Muscle layer of duodenum (tissue), 2 donors: ENCODE measurements at regions not wholly inside any gene's neighbourhood (a gene's known extent, or its start where the extent isn't known, plus 50 kb on each side); places are given as distances from the start of the nearest gene placed in this dataset.
A peak's percentile ranks its signal among the peaks of the same experiment; 100 is the strongest.

Experiments
- H3K27ac ChIP-seq: one replicate; pipeline ENCODE4 v1.7.0; 2013; ENCODE audit warnings: mild to moderate bottlenecking, low read length
- H3K27me3 ChIP-seq: one replicate; pipeline ENCODE4 v1.7.0; 2013; ENCODE audit warnings: low read depth, mild to moderate bottlenecking, control low read depth, low read length
- H3K36me3 ChIP-seq, 2 donors: one replicate each; pipeline ENCODE4 v1.7.0; 2013; ENCODE audit warnings: low read length in 2 of 2, control low read depth in 1 of 2, mild to moderate bottlenecking in 1 of 2; ENCODE audit not compliant: insufficient read depth in 2 of 2, control insufficient read depth in 1 of 2
- H3K4me1 ChIP-seq, 2 donors: one replicate each; pipeline ENCODE4 v1.7.0; 2013; ENCODE audit warnings: low read length in 2 of 2, mild to moderate bottlenecking in 2 of 2, control low read depth in 1 of 2, moderate library complexity in 1 of 2; ENCODE audit not compliant: insufficient read depth in 2 of 2, control insufficient read depth in 1 of 2
- H3K4me3 ChIP-seq, 2 donors: one replicate each; pipeline ENCODE4 v1.7.0; 2013; ENCODE audit warnings: low read length in 2 of 2, low read depth in 1 of 2, mild to moderate bottlenecking in 1 of 2
- H3K9me3 ChIP-seq, 2 donors: one replicate each; pipeline ENCODE4 v1.7.0; 2013; ENCODE audit warnings: low read length in 2 of 2, control low read depth in 1 of 2, mild to moderate bottlenecking in 1 of 2; ENCODE audit not compliant: control insufficient read depth in 1 of 2
- donor health status: healthy.

DNA sequence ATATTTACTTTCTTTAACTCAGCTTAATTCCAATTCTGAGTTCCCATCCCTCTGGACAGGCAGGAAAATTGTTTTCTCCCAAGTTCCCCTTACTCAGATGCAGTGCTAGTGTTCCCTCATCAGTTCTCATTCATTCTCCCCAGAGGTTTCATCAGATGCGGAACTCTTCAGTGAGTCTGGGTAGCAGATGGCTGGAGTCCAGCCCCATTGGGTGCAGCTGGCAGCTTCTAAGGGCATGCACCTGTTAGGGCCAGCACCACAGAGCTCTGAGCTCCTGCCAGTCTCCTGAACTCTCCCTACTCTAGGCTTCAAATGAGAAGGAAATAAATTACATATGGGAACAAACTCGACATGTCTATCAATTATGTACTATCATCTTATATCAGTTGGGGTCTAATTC is 76.6 kb downstream of the SOD2 start:
- no peaks in the 10 kb centered on the region for H3K36me3 ChIP-seq
- H3K4me3 ChIP-seq = no peak overlapping the region
- H3K27me3 ChIP-seq = no peaks in the 10 kb centered on the region
- H3K9me3 ChIP-seq = peaks cover 0 to 15% of the 10 kb centered on the region in 2 donors
- H3K27ac ChIP-seq = no peak overlapping the region
- H3K4me1 ChIP-seq = no peaks in the 10 kb centered on the region

DNA sequence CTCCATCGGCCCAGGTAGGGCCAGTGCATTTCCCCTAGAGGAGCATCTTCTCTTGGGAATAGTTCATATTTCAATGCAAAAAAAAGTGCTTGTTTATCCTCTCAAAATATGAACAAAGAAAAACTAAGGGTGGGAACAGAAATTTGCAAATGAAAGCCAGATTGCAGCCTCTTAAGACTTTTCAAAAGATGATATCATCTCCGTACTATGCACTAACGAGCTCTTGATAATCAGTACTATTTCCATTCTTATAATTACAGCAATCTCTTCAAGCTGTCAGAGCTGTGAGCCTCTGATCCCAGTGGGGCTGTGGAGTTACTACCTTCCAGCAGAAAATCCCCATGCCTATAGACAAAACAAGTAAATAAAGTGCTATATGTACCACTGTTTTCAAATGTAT is 77.1 kb downstream of the SOD2 start:
- Histone ChIP-seq H3K27ac (no peak overlapping the region), H3K27me3 (no peaks in the 10 kb centered on the region), H3K4me1 (no peaks in the 10 kb centered on the region), H3K4me3 (no peak overlapping the region), H3K36me3 (no peaks in the 10 kb centered on the region), H3K9me3 (peaks cover 0 to 15% of the 10 kb centered on the region in 2 donors)

DNA sequence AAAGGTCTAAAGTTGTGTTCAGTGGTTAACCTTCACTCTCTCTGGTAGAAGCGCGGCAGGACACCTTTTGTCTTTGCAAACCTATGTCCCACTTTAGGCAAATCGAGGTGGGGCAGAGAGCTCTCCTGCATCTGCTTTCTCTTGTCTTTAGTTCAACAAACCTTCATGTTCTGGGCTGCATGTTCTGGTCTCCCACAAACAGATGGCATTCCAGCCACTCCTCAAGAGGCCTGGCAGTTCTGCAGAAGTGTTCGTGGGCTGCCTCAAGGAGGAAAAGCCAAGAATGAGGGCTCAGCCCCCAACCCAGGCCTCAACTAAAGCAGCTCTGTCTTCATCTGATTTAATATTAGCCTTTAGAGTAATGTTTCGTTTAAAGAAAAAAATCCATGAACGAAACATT is 82.2 kb downstream of the SOD2 start:
- H3K4me3 ChIP-seq = no peak overlapping the region

DNA sequence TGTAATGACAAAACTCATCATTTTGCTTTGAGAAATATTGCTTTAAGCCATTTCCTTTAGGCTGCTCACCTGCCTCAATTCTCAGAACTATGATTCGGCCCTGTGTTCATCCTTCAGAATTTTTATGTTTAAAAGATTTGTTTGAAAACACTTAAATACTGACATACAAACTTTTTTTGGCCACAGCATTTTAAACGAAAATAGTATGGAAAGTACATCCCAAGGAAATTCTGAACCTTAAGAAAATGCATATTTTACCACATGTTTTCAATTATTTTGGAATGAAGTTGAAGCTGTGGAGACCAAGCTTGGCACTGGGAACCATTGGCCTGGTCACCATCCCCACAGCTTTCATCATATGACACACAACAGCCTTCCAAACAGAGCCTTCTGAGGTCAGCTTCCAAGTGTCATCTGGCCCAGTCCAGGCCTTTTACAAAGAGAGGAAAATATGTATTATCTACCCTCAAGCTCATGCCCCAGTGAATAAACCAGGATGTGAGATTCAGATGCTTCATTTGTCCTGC is 83.3 kb downstream of the SOD2 start:
- Histone ChIP-seq H3K4me3 (no peak overlapping the region), H3K36me3 (no peaks in the 10 kb centered on the region), H3K27ac (no peak overlapping the region), H3K4me1 (no peaks in the 10 kb centered on the region), H3K9me3 (peaks cover 4 to 10% of the 10 kb centered on the region in 2 donors), H3K27me3 (no peaks in the 10 kb centered on the region)

More for the DNA sequence above, 82.2 kb downstream of the SOD2 start:
- no peak overlapping the region for H3K27ac ChIP-seq
- no peaks in the 10 kb centered on the region for H3K4me1 ChIP-seq
- H3K9me3 ChIP-seq = peaks cover 4 to 10% of the 10 kb centered on the region in 2 donors
- H3K36me3 ChIP-seq = no peaks in the 10 kb centered on the region
- H3K27me3 ChIP-seq = no peaks in the 10 kb centered on the region

DNA sequence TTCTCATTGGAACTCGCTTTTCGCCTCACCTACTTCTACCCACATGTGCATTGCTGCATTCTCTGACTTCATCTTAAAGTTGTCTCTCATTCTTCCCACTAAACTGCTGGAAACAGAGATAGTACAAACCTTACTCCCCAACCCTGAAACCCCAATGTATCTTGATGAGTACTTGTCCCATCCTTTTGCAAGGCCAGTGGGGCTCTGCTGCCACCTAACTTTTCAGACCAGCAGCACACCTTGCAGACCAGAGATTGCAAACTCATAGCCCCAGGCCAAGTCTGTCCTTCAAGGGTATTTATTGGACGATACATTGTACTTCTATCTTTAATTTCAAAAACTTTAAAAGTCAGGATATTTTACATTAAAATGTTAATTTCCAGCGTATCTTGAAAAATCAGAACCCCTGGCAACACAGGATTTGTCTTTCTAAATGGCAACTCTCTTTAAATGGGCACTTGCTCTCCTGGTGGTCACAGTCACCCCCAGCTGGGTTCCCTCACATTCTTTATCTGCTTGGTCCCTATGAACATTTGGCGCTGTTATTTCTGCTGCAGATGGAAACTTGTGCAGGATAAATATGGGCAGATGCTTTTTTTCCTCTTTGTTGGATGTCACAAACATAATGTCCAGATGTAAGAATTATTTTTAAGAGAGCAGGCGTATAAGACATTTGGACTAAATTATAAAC is 83.9 kb downstream of the SOD2 start:
- no peaks in the 10 kb centered on the region for H3K4me1 ChIP-seq
- peaks cover 4 to 10% of the 10 kb centered on the region in 2 donors for H3K9me3 ChIP-seq
- H3K4me3 ChIP-seq = no peak overlapping the region
- no peaks in the 10 kb centered on the region for H3K27me3 ChIP-seq
- H3K36me3 ChIP-seq = no peaks in the 10 kb centered on the region
- no peak overlapping the region for H3K27ac ChIP-seq

DNA sequence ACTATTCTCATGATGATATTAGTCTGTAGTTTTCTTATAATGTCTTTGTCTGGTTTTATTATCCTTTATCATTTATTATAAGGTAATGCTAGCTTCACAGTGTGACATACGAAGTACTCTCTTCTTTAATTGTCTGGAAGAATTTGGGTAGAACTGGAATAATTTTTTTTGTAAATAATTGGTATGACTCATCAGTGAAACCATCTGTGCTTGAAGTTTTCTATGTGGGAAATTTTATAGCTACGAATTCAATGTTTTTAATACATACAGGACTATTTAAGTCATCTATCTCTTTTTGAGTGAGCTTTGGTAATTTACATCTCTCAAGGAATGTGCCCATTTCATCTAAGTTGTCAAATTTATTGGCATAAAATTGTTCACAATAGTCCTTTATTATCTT is 86.3 kb downstream of the SOD2 start:
- Histone ChIP-seq H3K27ac (no peak overlapping the region), H3K4me3 (no peak overlapping the region), H3K27me3 (no peaks in the 10 kb centered on the region), H3K36me3 (no peaks in the 10 kb centered on the region), H3K4me1 (no peaks in the 10 kb centered on the region), H3K9me3 (peaks cover 4 to 10% of the 10 kb centered on the region in 2 donors)

DNA sequence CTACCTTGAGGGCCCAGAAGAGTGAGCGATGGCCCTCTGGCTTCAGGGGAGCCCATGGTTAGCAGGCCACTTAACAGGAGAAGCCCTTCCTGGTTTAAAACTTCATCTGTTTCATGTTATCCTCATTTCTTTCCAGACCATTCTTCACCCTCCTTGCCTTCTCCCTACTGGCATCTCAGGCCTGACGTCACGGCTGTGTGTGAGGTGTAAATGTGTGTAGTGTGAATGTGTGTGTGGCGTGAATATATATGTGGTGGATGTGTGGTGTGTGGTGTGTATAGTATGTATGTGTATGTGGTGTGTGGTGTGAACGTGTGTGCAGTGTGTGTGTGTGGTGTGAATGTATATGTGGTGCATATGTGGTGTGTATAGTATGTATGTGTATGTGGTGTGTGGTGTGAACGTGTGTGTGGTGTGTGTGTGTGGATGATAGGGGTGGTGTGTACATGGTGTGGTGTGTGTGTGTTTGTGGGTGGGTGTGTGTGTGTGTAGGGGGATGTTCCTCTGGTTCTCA is 88.5 kb downstream of the SOD2 start:
- Histone ChIP-seq H3K4me1 (no peaks in the 10 kb centered on the region), H3K27ac (no peak overlapping the region), H3K9me3 (peaks cover 4 to 10% of the 10 kb centered on the region in 2 donors), H3K27me3 (no peaks in the 10 kb centered on the region), H3K36me3 (no peaks in the 10 kb centered on the region), H3K4me3 (no peak overlapping the region)

DNA sequence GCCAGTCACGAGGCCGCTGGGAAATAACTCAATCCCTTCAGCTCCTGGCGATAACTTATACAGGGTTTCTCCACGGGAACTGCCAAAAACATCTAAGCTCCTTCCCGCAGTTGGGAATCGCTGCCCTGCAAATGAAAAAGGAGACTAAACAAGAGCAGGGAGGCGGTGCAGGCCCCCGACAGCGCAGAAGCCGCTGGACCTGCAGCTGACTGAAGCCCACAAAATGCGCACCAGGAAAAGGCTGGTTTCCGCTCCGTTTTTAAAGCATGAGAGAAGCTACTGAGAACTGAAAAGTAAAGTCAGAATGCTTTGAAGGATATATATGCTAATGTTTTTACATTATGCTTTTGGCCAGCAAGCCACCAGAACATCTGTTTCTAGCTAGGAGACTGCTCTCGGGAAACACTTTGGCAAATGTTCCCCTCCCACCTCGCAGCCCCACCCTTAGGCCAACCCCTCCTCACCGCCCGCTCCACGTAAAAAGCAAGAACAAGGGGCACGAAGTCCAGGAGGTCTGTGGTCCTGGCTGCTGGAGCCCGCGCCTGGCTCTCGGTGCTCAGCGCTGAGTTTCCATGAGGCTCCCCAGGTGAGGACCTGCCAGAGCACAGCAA is 90.5 kb downstream of the SOD2 start:
- Histone ChIP-seq H3K4me3 (no peak overlapping the region), H3K9me3 (peaks cover 0 to under 1% of the 10 kb centered on the region in 2 donors), H3K27me3 (no peaks in the 10 kb centered on the region), H3K36me3 (no peaks in the 10 kb centered on the region), H3K4me1 (no peaks in the 10 kb centered on the region), H3K27ac (no peak overlapping the region)

DNA sequence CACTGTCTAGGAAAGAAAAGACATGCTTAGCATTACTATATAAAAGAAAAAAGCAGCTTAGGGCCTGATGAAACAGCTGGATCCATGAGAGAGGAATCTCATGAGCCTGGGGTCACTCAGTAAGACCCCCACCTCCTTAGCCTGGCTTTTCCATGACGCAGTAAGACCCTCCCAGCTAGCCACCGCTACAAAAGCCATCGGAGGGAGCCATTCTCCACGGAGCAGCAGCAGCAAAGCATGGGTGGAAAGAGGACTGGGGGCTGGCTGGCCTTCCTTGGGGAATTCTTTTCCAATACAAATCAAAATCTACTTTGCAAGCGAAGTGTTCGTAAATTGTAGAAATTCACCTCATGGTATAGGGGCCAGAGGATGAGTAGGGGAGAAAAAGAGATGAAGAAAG is 91.8 kb downstream of the SOD2 start:
- Histone ChIP-seq H3K27me3 (no peaks in the 10 kb centered on the region), H3K9me3 (no peaks in the 10 kb centered on the region), H3K36me3 (no peaks in the 10 kb centered on the region), H3K27ac (no peak overlapping the region), H3K4me1 (no peaks in the 10 kb centered on the region), H3K4me3 (no peak overlapping the region)

DNA sequence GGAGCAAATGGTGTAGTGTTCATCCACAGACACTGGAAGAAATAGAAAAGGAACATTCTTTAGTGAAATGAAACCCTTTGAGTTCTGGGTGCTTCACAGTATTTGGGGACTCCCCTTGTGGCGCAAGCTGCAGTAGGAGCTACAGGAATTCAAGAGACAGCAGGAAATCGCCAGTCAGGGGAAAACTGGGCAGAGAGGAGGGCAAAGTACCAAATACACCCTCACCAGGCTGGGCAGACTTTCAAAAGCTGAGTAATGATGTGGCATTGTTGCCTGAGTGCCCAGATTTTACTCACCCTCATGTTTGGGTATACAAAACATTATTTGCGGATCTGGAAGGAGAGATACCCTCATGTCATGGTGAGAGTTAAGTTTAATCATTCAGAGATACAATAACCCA is 97.9 kb downstream of the SOD2 start:
- H3K36me3 ChIP-seq = peaks cover 0 to 8% of the 10 kb centered on the region in 2 donors
- H3K4me3 ChIP-seq = no peak overlapping the region
- H3K9me3 ChIP-seq = no peaks in the 10 kb centered on the region
- H3K27ac ChIP-seq = peak overlapping the region; percentile 56
- H3K27me3 ChIP-seq = no peaks in the 10 kb centered on the region
- H3K4me1 ChIP-seq = no peaks in the 10 kb centered on the region

DNA sequence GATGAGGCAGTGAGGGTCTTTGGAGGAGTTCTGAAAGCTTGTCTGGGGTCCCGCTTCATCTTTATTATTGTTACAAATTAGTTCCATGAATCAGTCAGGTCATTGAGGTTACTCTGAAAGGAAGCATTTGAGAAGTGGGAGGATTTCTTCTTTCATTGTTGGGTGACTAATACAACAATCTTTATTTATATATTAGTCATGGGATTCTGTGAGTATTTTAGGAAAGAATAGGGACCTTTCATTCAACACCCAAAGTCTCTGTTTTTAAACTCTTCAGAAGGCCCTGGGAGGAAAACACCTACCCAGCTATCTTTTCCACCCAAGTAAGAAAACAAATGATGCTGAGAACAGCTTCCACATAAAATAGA is 98.3 kb downstream of the SOD2 start:
- Histone ChIP-seq H3K4me1 (no peaks in the 10 kb centered on the region), H3K4me3 (no peak overlapping the region), H3K9me3 (no peaks in the 10 kb centered on the region), H3K36me3 (peaks cover 0 to 8% of the 10 kb centered on the region in 2 donors), H3K27me3 (no peaks in the 10 kb centered on the region), H3K27ac (peak overlapping the region; percentile 56)
